ENCODE measurements at regions not wholly inside any gene's neighbourhood (a gene's known extent, or its start where the extent isn't known, plus 50 kb on each side); places are given as distances from the start of the nearest gene placed in this dataset.

DNA sequence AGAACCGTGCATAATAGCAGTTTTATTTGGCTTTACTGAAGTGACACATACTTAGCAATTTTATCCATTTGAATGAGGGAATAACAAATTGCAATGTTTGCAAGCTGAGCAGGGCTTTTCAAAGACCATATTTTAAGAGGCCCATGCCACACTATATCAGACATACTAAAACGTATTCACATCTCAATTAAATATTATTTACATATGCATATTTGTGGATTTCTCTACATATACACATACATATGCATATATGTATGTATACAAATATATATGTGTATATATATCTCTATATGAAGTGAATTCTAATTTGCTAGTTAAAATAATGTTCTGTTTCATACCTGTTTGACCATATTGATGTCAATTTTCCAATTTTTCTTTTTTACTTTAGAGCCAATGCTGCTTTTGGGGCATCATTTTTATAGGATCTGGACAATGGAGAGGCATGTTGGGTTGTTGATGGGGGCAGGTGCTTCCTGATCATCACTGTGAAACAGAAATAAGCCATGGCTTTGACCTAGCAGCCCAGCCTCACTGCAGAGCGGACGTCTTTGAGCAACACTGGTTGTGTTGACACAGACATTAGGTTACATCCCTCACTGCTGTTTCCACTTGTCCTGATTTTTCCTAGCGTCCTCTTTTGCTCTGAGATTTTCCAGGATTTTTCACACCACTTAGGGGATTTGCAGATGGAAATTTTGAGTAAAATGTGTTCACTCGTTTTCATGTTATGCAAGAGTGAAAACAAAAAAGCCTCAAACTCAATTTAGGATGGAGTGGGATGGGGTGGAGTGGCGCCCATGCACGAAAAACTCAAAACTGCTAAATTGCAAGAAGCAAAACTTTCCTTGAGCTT, 56.9 kb downstream of the RDH14 start:
- 79% methylated on average over 8 of the region's 8 CpGs for WGBS

DNA sequence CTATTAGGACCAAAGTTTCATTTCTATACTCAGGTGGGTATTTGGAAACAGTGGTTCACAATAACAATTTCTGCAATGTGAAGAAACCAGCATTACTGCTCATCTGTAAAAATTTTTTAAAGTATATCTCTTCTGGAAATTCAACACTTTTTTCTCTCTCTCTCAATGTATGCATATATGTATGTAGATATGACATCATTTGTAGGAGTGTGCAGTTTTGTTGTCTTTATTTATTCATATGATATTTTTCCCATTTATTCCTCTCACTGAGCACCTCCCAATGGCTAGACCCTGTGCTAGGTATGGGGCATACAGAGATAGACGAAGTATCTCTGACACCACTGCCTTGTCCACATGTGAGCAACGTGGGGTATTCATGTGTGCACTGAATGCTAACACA, 58.3 kb downstream of the RDH14 start:
- 88% methylated on average over 2 of the region's 2 CpGs for WGBS
- no peak overlapping the region for H3K27ac ChIP-seq (ENCODE audit: low read depth in 1 of 2, low read length in 1 of 2)
- H3K9me3 ChIP-seq (ENCODE audit: control insufficient read depth in 2 of 2, insufficient read depth in 1 of 2, low read length in 1 of 2) = no peaks in the 10 kb centered on the region
- H3K4me1 ChIP-seq (ENCODE audit: control insufficient read depth in 2 of 2, insufficient read depth in 2 of 2, low read length in 2 of 2) = no peaks in the 10 kb centered on the region
- DNase-seq (ENCODE audit: low read depth in 6 of 9, low spot score in 9 of 9) = no peak
- H3K36me3 ChIP-seq (ENCODE audit: control insufficient read depth in 2 of 2, insufficient read depth in 2 of 2, low read length in 1 of 2) = no peaks in the 10 kb centered on the region
- H3K27me3 ChIP-seq (ENCODE audit: control insufficient read depth in 2 of 2, insufficient read depth in 1 of 2, low read length in 1 of 2) = no peaks in the 10 kb centered on the region
- H3K4me3 ChIP-seq (ENCODE audit: low read length in 2 of 2) = no peak overlapping the region

More for the DNA sequence above, 56.9 kb downstream of the RDH14 start:
- DNase-seq (ENCODE audit: low read depth in 6 of 9, low spot score in 9 of 9) = no peak
- no peaks in the 10 kb centered on the region for H3K4me1 ChIP-seq (ENCODE audit: control insufficient read depth in 2 of 2, insufficient read depth in 2 of 2, low read length in 2 of 2)
- H3K9me3 ChIP-seq (ENCODE audit: control insufficient read depth in 2 of 2, insufficient read depth in 1 of 2, low read length in 1 of 2) = no peaks in the 10 kb centered on the region
- no peaks in the 10 kb centered on the region for H3K36me3 ChIP-seq (ENCODE audit: control insufficient read depth in 2 of 2, insufficient read depth in 2 of 2, low read length in 1 of 2)
- H3K4me3 ChIP-seq (ENCODE audit: low read length in 2 of 2) = no peak overlapping the region
- no peak overlapping the region for H3K27ac ChIP-seq (ENCODE audit: low read depth in 1 of 2, low read length in 1 of 2)
- H3K27me3 ChIP-seq (ENCODE audit: control insufficient read depth in 2 of 2, insufficient read depth in 1 of 2, low read length in 1 of 2) = no peaks in the 10 kb centered on the region

DNA sequence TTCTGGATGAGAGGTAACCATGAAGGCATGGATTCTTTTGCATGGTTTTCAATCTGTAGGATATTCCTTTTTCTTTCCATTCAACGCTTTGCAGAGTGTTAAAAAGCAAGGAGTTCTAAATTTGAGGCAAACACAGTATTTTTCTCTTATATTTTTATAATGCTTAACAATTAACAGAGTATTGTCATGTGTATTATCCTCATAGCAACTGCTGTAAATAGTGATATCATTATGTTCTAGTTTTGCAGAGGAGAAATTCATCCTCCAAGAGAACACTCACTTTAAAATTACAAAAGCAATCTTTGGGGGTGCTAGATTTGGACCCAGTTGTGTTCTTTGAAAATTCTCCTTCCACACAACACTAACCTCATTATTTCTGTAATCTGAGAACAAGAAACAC, 58.7 kb downstream of the RDH14 start:
- no peak overlapping the region for H3K4me3 ChIP-seq (ENCODE audit: low read length in 2 of 2)
- no peaks in the 10 kb centered on the region for H3K36me3 ChIP-seq (ENCODE audit: control insufficient read depth in 2 of 2, insufficient read depth in 2 of 2, low read length in 1 of 2)
- no peaks in the 10 kb centered on the region for H3K4me1 ChIP-seq (ENCODE audit: control insufficient read depth in 2 of 2, insufficient read depth in 2 of 2, low read length in 2 of 2)
- DNase-seq (ENCODE audit: low read depth in 6 of 9, low spot score in 9 of 9) = no peak
- H3K9me3 ChIP-seq (ENCODE audit: control insufficient read depth in 2 of 2, insufficient read depth in 1 of 2, low read length in 1 of 2) = no peaks in the 10 kb centered on the region
- WGBS = 88% methylated on average over 1 of the region's 1 CpG
- H3K27me3 ChIP-seq (ENCODE audit: control insufficient read depth in 2 of 2, insufficient read depth in 1 of 2, low read length in 1 of 2) = no peaks in the 10 kb centered on the region
- H3K27ac ChIP-seq (ENCODE audit: low read depth in 1 of 2, low read length in 1 of 2) = no peak overlapping the region

DNA sequence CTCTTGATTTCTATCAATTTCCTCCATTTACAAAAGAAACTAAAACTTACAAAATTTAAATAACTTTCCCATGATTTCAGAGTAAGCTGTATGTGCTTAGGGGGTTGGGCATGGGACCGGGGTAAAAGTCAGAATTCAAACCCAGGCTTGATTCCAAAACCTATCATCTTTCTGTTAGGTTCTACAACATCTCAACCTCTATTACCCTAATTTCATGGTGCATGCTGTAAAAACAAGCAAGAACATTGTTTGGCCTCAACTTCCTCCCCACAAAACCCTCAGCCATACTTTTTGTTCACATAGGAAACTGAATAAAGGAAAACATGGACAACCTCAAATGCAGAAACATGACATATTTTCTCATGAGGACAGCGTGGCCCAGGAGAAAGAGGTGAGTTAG, 59.3 kb downstream of the RDH14 start:
- 54% methylated on average over 2 of the region's 2 CpGs for WGBS
- Histone ChIP-seq H3K27ac (ENCODE audit: low read depth in 1 of 2, low read length in 1 of 2) (no peak overlapping the region), H3K27me3 (ENCODE audit: control insufficient read depth in 2 of 2, insufficient read depth in 1 of 2, low read length in 1 of 2) (no peaks in the 10 kb centered on the region), H3K9me3 (ENCODE audit: control insufficient read depth in 2 of 2, insufficient read depth in 1 of 2, low read length in 1 of 2) (no peaks in the 10 kb centered on the region), H3K4me1 (ENCODE audit: control insufficient read depth in 2 of 2, insufficient read depth in 2 of 2, low read length in 2 of 2) (no peaks in the 10 kb centered on the region), H3K36me3 (ENCODE audit: control insufficient read depth in 2 of 2, insufficient read depth in 2 of 2, low read length in 1 of 2) (no peaks in the 10 kb centered on the region), H3K4me3 (ENCODE audit: low read length in 2 of 2) (no peak overlapping the region)
- no peak for DNase-seq (ENCODE audit: low read depth in 6 of 9, low spot score in 9 of 9)

DNA sequence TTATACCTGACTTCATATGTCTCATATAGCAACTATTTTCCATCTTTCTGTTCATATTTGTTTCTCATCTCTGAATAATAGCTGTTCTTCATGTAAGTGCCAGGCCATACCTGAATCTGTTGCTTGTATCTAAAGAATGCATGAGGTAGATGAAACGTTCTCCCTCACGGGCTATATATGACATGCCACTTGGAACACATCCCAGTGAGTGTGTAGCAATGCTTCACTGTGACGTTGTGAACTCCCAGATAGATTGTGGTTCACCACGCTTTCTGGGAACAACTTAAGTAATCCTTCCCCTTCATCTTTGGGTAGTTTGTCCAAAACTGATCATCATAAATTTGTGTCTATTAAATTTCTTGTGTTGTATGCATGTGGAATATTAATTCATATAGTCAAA, 60.1 kb downstream of the RDH14 start:
- no peaks in the 10 kb centered on the region for H3K4me1 ChIP-seq (ENCODE audit: control insufficient read depth in 2 of 2, insufficient read depth in 2 of 2, low read length in 2 of 2)
- 63% methylated on average over 4 of the region's 4 CpGs for WGBS
- no peak for DNase-seq (ENCODE audit: low read depth in 6 of 9, low spot score in 9 of 9)
- no peak overlapping the region for H3K27ac ChIP-seq (ENCODE audit: low read depth in 1 of 2, low read length in 1 of 2)
- H3K27me3 ChIP-seq (ENCODE audit: control insufficient read depth in 2 of 2, insufficient read depth in 1 of 2, low read length in 1 of 2) = no peaks in the 10 kb centered on the region
- H3K4me3 ChIP-seq (ENCODE audit: low read length in 2 of 2) = no peak overlapping the region
- H3K36me3 ChIP-seq (ENCODE audit: control insufficient read depth in 2 of 2, insufficient read depth in 2 of 2, low read length in 1 of 2) = no peaks in the 10 kb centered on the region
- H3K9me3 ChIP-seq (ENCODE audit: control insufficient read depth in 2 of 2, insufficient read depth in 1 of 2, low read length in 1 of 2) = no peaks in the 10 kb centered on the region

DNA sequence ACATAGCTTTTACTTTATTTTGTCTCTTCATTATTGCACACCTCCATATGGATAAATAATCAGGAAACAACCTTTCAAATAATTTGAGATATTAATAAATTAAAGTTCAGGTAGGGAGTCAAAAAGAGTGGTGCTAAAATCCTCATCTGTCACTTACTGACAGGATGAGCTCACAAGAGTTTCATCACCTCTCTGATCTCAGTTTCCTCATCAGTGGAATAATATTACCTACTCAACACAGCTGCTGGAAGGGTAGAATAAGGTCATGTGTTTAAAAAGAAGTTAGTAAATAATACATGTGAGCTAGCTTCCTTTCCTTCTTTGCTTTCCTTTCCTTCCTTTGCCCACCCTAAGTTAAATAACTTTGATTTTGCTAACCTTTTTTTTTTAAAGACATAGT, 61.9 kb downstream of the RDH14 start:
- DNase-seq (ENCODE audit: low read depth in 6 of 9, low spot score in 9 of 9) = no peak
- Histone ChIP-seq H3K36me3 (ENCODE audit: control insufficient read depth in 2 of 2, insufficient read depth in 2 of 2, low read length in 1 of 2) (no peaks in the 10 kb centered on the region), H3K9me3 (ENCODE audit: control insufficient read depth in 2 of 2, insufficient read depth in 1 of 2, low read length in 1 of 2) (no peaks in the 10 kb centered on the region), H3K27me3 (ENCODE audit: control insufficient read depth in 2 of 2, insufficient read depth in 1 of 2, low read length in 1 of 2) (no peaks in the 10 kb centered on the region), H3K27ac (ENCODE audit: low read depth in 1 of 2, low read length in 1 of 2) (no peak overlapping the region), H3K4me1 (ENCODE audit: control insufficient read depth in 2 of 2, insufficient read depth in 2 of 2, low read length in 2 of 2) (no peaks in the 10 kb centered on the region), H3K4me3 (ENCODE audit: low read length in 2 of 2) (no peak overlapping the region)

DNA sequence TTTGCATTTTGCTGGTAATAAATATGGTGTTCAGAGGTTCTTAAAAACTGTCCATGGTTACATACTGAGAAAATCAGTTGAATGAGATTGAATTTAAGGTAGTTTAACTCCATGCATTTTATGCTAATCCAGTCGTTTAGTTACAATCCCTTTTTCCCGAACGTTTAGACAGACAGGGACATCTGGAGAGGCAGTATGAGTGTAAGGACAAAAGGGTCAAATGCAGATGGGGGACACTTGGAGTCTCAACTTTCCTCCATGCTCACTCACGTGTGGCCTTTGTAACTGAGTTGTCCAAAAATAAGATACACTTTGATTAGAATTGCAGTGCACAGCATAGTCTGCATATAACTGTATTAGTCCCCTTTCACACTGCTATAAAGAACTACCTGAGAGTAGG, 63.9 kb downstream of the RDH14 start:
- no peaks in the 10 kb centered on the region for H3K27me3 ChIP-seq (ENCODE audit: control insufficient read depth in 2 of 2, insufficient read depth in 1 of 2, low read length in 1 of 2)
- WGBS = 81% methylated on average over 4 of the region's 4 CpGs
- H3K4me3 ChIP-seq (ENCODE audit: low read length in 2 of 2) = no peak overlapping the region
- no peaks in the 10 kb centered on the region for H3K36me3 ChIP-seq (ENCODE audit: control insufficient read depth in 2 of 2, insufficient read depth in 2 of 2, low read length in 1 of 2)
- DNase-seq (ENCODE audit: low read depth in 6 of 9, low spot score in 9 of 9) = no peak
- no peaks in the 10 kb centered on the region for H3K9me3 ChIP-seq (ENCODE audit: control insufficient read depth in 2 of 2, insufficient read depth in 1 of 2, low read length in 1 of 2)
- no peaks in the 10 kb centered on the region for H3K4me1 ChIP-seq (ENCODE audit: control insufficient read depth in 2 of 2, insufficient read depth in 2 of 2, low read length in 2 of 2)
- H3K27ac ChIP-seq (ENCODE audit: low read depth in 1 of 2, low read length in 1 of 2) = no peak overlapping the region

DNA sequence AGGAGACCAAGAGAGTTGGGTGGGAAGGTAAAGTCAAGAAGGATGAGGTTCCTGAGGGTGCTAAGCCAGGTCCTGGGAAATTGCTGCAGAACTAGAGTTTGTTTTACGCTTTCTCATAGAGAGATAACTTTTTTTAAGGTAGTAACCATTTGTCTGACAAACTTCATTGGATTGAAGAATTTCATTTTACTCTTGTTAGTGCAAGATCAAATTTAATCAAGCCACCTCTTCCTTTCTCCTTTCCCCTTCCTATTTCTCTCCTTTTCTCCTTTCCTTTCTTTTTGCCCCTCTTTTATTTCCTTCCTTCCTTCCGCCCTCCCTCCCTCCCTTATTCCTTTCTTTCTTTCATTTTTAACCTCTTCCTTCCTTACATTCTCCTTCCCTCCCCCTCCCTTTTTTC, 65.4 kb downstream of the RDH14 start:
- H3K9me3 ChIP-seq (ENCODE audit: control insufficient read depth in 2 of 2, insufficient read depth in 1 of 2, low read length in 1 of 2) = no peaks in the 10 kb centered on the region
- no peak overlapping the region for H3K27ac ChIP-seq (ENCODE audit: low read depth in 1 of 2, low read length in 1 of 2)
- no peak overlapping the region for H3K4me3 ChIP-seq (ENCODE audit: low read length in 2 of 2)
- no peaks in the 10 kb centered on the region for H3K4me1 ChIP-seq (ENCODE audit: control insufficient read depth in 2 of 2, insufficient read depth in 2 of 2, low read length in 2 of 2)
- 88% methylated on average over 2 of the region's 2 CpGs for whole genome bisulfite sequencing
- no peaks in the 10 kb centered on the region for H3K36me3 ChIP-seq (ENCODE audit: control insufficient read depth in 2 of 2, insufficient read depth in 2 of 2, low read length in 1 of 2)
- no peak for DNase-seq (ENCODE audit: low read depth in 6 of 9, low spot score in 9 of 9)
- H3K27me3 ChIP-seq (ENCODE audit: control insufficient read depth in 2 of 2, insufficient read depth in 1 of 2, low read length in 1 of 2) = no peaks in the 10 kb centered on the region

DNA sequence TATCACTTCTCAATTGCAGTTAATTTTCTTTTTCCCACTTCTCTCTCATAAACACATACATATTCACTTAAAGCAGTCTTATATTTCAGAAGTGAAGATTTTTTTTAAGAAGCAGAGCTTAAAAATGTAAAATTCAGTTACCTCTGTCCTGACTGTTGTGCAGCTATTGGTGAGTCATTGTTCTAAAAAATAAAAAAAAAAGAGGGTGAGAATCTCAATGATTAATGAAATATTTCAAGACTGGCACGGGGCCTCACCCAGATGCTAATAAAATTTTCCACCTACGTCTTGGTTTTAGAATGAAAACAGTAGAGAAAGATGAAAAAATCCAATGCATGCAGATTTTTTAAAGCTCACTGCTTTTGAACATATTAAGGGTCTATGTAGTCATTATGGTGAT, 67.7 kb downstream of the RDH14 start:
- no peaks in the 10 kb centered on the region for H3K9me3 ChIP-seq (ENCODE audit: control insufficient read depth in 2 of 2, insufficient read depth in 1 of 2, low read length in 1 of 2)
- H3K27me3 ChIP-seq (ENCODE audit: control insufficient read depth in 2 of 2, insufficient read depth in 1 of 2, low read length in 1 of 2) = no peaks in the 10 kb centered on the region
- WGBS = 85% methylated on average over 2 of the region's 2 CpGs
- no peaks in the 10 kb centered on the region for H3K36me3 ChIP-seq (ENCODE audit: control insufficient read depth in 2 of 2, insufficient read depth in 2 of 2, low read length in 1 of 2)
- no peaks in the 10 kb centered on the region for H3K4me1 ChIP-seq (ENCODE audit: control insufficient read depth in 2 of 2, insufficient read depth in 2 of 2, low read length in 2 of 2)
- no peak overlapping the region for H3K27ac ChIP-seq (ENCODE audit: low read depth in 1 of 2, low read length in 1 of 2)
- DNase-seq (ENCODE audit: low read depth in 6 of 9, low spot score in 9 of 9) = no peak
- H3K4me3 ChIP-seq (ENCODE audit: low read length in 2 of 2) = no peak overlapping the region

Measured in thymus (tissue), 11 donors.